NT2/D1 (cell line): ENCODE measurements at regions not wholly inside any gene's neighbourhood (a gene's known extent, or its start where the extent isn't known, plus 50 kb on each side); places are given as distances from the start of the nearest gene placed in this dataset.

Source experiments
- SUZ12 ChIP-seq: IDR thresholded peaks from 2 replicates; pipeline ENCODE4 v1.6.1; 2011; ENCODE audit not compliant: insufficient read length, insufficient read depth; ENCODE audit errors: extremely low read depth
- YY1 ChIP-seq: IDR thresholded peaks from 2 replicates; pipeline ENCODE4 v1.6.1; 2011; ENCODE audit not compliant: insufficient read length, insufficient read depth
- ZNF274 ChIP-seq: IDR thresholded peaks from 2 replicates; pipeline ENCODE4 v1.6.1; 2011; ENCODE audit warnings: mild to moderate bottlenecking, low read depth, low read length

DNA sequence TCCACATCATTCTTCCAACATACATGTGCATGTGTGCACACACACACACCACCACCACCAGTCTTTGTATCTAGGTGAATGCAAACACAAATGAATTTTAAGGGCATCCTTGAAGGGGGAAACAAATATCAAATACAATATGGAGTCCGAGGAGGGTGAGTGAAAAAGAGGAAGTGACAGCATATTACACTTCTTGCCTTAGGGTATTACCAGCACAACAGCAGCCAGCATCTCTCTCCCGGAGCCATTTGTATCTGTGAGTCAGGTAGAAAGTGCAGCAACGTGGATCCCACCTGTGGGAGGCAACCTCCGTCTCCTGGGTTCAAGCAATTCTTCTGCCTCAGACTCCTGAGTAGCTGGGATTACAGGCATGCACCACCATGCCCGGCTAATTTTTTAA, 483.2 kb downstream of the SMARCA1 start:
- TF ChIP-seq YY1 (no peak), ZNF274 (no peak), SUZ12 (no peak)
